GM19467 (cell line): ENCODE measurements at regions not wholly inside any gene's neighbourhood (a gene's known extent, or its start where the extent isn't known, plus 50 kb on each side); places are given as distances from the start of the nearest gene placed in this dataset.

Experiments
- ATAC-seq: cut with Tn5 transposase; IDR thresholded peaks from one replicate; pipeline ENCODE4 v1.9.1; 2021; ENCODE audit warnings: mild to moderate bottlenecking, moderate library complexity; ENCODE audit not compliant: unreplicated experiment

- no peak for ATAC-seq
Observed at GRCh38 chr1:43008115-43009060, 49.7 kb upstream of the SLC2A1 start.
